Superior temporal gyrus (tissue), 1 donor: ENCODE measurements at regions not wholly inside any gene's neighbourhood (a gene's known extent, or its start where the extent isn't known, plus 50 kb on each side); places are given as distances from the start of the nearest gene placed in this dataset.
"Not testable (repeated sequence)": the region's sequence is repeated elsewhere in the genome, so short reads cannot be mapped to it uniquely, and the experiment has no call there.

Experiments used
- DNase-seq: peaks from one replicate; pipeline ENCODE4 v3.0.0-alpha.2; 2016; ENCODE audit errors: extremely low spot score

DNA sequence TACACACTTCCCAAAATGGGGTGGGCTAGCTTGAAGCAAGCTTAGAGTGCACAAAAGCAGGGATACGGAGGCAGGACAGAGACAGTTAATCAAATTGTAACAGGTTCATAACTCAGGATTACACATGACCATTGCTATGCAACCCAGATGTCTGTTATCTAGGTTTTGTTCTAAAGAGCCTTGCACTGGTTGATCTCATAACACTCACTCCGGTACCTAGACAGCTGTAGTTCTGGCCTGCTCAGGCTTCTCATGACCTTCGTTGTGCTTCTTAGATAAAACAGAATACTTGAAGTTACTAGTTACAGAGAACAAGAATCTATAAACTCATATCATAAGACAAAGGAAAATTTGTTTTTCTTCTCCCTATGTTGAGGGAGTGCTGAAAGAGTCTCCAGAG is 983.4 kb downstream of the TMEM121 start:
- DNase-seq, result no peak

GRCh38 chr14:106511006-106511799 is 984.8 kb downstream of the TMEM121 start:
- DNase-seq, result no peak

DNA sequence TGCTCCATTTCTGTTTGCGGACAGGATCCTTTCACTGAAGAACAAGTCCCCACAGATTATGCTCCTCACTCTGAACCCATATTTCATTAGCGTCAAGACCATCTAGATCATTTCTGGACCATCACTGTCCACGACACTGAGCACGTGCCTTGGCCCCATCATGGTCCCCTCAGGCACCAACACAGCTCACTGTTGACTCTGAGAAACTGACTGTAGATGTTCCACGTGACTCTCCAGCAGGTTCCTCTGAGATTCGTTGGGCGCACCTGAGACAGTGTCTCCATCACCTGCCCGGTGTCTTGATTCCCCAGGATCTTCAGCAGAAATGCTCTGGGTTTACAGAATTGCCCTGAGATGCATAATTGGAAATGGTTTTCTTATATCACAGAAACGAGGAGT is 985.4 kb downstream of the TMEM121 start:
- no peak for DNase-seq

DNA sequence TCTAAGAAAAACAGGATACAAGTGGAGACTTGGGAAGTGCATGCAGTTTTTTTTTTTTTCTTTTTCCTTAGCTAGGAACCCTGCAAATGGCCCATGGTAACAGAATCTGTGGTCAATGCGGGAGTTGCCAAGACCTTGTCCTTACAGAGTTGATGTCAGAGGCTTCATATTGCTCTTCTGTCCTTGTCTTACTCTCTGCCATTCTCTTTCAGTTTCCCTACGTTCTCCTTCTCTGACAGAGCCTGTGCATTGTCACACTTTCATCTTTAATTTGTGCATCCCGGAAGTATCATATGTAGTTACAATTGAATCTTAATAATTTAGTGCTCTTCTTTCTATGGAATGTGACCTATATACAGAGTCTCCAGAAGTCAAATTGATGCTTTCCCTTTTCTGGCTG is 986.9 kb downstream of the TMEM121 start:
- DNase-seq, result no peak

GRCh38 chr14:106518054-106518943 is 991.9 kb downstream of the TMEM121 start:
- DNase-seq, result peak; percentile 8

DNA sequence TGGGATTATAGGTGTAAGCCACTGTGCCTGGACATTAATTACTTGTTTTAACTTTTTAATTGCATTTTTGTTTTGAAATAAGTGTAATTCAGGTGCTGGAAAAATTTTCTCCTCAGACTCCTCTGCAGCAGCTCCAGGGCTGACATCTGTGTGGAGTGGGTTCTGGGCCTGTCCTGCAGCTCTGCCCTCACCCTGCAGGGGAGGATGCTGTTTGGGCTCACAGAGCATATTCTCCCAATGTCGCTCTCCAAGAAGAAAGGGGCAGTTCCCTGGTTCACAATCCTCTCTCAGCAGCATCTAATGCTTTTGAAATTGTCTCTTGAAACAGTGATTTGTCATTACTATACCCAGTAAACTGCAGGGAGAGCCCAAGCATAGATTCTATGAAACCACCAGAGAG is 995.7 kb downstream of the TMEM121 start:
- not testable (repeated sequence) for DNase-seq

DNA sequence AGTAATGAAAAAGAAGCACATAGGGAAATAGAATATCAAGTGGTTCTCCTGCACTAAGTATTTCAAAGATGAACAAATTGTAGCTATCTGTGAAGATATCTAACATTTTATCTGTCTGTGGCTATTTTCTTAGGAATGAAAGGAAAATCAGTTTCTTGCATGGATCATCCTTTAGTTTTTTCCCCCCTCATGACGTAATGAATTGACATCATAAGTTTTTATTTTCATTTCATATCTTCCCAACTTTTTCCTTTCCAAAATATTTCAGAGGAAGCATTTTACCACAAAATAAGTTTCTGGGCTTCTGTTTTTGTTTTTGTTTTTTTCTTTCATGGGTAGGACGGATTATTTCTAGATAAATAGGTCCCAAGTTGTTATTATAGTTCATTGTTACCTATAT is 996.6 kb downstream of the TMEM121 start:
- no peak for DNase-seq

DNA sequence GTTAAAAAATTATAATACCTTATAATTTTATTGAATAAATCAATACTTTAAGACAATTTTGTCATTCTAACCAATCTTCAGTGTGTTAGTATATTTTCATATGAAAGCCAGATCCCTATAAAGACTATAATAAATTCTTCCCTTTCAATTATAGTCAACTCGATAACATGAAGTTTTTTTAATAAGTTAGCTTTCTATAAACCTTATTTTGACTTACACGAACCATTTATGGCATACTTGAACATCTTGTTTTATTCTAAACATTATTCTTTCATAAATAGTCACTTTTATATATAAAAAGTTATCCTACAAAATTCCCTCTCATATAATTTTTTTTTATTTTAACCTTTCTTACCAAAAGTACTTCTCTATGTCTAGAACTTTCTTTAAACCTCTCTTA is 1002.3 kb downstream of the TMEM121 start:
- no peak for DNase-seq

DNA sequence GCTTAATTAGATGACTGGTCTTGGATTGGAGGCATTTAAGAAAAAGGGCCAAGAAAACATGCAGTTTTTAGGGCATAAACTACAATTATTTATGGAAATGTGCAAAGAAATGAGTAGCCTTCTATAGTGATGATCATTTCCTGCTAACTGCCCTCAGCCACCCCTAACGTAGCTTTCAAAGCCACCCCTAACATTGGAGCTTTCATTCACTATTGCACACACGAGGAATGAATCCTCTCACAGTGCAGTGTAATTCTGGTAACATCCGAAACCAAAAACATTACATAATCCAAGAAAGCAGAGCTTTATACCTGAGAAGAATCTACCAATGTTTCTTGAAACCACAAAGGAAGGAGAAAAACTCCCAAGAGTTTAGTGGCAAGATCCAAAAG is 1003.6 kb downstream of the TMEM121 start:
- DNase-seq, result no peak

DNA sequence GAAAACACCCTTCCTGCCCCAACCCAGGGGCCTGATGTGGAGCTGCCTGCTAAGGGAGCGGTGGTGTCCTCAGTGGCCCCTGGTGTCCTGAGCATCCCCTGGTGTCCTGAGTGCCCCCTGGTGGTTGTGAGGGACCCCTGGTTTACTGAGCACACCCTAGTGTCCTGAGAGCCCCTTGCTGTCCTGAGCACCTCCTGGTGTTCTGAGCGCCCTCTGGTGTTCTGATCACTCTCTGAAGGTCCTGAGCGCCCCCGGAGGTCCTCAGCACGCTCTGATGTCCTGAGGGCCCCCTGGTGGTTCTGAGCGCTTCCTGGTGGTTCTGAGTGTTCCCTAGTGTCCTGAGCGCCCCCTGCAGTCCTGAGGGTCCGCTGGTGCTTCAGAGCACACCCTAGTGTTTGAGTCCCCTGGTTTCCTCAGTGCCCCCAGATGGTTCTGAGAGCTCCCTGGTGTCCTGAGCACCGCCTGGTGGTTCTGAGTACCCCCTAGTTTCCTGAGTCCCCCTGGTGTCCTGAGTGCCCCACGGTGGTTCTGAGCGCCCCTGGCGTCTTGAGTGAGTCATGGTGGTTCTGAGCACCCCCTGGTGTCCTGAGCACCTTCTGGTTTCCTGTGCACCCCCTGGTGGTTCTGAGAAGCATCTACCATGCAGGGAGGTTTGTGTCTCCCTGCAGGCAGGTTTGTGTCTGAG is 1004.2 kb downstream of the TMEM121 start:
- DNase-seq, result no peak

- not testable (repeated sequence) for DNase-seq
These were observed 1011.2 kb downstream of the TMEM121 start for GRCh38 chr14:106537597-106537996.

- DNase-seq, result no peak
These were observed 1011.8 kb downstream of the TMEM121 start for GRCh38 chr14:106538201-106538600.

DNA sequence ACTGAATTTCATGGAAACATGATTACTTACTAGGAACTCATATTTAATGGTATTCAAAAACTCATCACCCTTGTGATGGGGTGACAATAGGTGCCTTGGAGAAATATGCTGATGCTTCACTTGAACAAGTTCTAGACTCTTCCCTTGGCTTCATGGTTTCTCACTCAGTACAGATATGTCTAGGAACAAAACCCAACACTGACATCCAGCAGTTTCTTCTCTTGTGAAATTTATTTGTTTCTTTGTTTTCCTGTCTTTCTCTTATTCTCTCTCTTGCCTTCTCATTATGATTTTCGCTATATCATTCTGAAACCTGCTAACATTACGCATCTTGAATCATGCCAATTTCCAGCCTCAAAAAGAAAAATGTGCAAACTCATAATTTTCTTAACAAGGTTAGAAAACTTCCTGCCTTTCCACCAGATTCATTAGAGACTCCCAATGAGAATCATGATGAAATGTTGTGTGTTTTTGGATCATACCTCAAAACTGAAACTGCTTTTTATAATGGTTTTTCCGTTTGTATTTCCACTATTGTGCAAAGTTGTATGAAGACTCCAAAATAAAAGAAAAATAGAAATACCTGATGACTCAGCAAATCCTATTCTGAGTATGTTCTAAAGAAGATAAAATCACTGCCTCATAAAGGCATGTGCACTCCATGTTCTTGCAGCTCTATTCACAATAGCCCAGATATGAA is 1021.5 kb downstream of the TMEM121 start:
- no peak for DNase-seq

DNA sequence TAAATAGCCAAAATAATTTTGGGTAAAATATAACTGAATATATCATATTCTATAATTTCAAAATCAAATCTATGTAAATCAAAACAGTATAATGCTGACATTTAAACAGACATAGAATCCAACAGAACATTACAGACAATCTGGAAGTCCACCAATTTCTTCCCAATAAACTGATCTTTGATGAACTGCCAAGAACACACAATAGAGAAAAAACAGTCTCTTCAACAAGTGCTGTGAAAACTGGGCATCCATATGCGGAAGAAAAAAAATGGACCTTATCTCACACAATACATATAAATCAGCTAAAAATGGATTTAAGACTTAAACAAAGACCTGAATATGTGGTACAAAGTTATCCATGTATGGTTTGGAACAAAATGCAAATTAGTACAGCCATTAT is 1022.7 kb downstream of the TMEM121 start:
- no peak for DNase-seq

DNA sequence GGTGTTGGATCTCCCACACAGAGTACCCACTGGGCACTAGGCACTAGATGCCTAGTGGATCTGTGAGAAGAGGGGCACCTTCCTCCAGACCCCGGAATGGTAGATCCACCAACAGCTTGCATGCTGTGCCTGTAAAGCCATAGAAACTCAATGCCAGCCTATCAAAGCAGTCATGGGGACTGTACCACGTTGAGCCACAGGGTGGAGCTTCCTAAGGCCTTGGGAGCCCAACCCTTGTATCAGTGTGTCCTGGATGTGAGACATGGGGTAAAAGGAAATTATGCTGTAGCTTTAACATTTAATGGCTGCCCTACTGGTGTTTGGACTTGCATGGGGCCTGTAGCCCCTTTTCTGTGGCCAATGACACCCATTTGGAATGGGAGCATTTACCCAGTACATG is 1024.9 kb downstream of the TMEM121 start:
- DNase-seq, result no peak

DNA sequence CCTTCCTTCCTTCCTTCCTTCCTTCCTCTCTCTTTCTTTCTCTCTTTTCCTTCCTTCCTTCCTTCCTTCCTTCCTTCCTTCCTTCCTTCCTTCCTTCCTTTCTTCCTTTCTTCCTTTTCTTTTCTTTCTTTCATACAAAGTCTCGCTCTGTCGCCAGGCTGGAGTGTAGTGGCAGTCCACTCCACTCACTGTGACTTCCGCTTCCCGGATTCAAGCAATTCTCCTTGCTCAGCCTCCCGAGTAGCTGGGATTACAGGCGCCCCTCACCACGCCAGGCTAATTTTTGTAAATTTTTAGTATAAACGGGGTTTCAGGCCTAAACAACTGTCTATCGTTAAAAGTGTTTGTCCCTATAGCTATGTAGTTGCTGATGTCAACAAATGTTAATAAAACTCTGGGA is 1029.8 kb downstream of the TMEM121 start:
- not testable (repeated sequence) for DNase-seq

DNA sequence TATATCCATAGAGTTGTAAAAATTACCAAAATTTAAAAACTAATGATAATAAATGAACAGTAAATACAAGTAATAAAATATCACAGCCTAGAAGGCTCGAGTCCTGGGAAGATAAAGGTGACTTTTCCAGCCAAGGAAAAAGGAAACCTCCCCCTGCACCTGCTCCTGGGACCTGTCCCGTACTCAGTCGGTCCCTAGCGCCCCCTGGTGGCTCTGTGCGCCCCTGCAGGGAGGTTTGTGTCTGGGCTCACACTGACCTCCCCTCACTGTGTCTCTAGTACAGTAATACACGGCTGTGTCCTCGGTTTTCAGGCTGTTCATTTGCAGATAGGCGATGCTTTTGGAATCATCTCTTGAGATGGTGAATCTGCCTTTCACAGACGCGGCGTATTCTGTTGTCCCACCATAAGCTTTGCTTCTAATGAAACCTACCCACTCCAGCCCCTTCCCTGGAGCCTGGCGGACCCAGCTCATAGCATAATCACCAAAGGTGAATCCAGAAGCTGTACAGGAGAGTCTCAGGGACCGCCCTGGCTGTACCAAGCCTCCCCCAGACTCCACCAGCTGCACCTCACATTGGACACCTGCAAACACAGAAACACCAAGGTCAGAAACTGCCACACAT is 1030.4 kb downstream of the TMEM121 start:
- no peak for DNase-seq

GRCh38 chr14:106562451-106562850 is 1036.1 kb downstream of the TMEM121 start:
- no peak for DNase-seq

DNA sequence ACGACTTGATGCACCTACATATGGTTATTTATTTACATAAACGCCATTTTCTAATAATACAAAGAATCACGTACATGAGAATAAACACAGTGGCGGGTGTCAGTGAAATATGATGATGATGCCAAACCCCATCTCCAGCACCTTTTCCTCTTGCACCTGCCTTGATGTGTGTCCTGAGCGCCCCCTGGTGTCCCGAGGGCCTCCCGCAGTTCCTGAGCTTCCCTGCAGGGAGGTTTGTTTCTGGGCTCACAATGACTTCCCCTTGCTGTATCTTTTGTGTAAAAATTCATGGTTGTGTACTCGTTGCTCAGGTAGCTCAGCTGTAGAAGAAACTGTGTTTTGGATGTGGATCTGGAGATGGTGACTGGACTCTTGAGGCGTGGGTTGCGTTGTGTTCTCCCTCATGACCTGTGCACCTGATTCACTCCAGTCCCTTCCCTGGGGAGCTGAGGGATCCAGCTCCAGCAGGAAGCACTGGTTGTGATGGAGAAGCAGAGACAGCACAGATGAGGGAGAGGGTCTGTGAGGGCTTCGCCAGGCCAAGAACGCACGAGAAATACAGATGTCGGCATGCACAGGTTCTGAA is 1037.8 kb downstream of the TMEM121 start:
- DNase-seq, result no peak

- DNase-seq, result no peak
These were observed 1052.1 kb downstream of the TMEM121 start for GRCh38 chr14:106578481-106578880.

GRCh38 chr14:106579084-106579483 is 1052.7 kb downstream of the TMEM121 start:
- DNase-seq, result no peak
